MCF 10A (cell line): ENCODE measurements at regions not wholly inside any gene's neighbourhood (a gene's known extent, or its start where the extent isn't known, plus 50 kb on each side); places are given as distances from the start of the nearest gene placed in this dataset.
"Not testable (repeated sequence)": the region's sequence is repeated elsewhere in the genome, so short reads cannot be mapped to it uniquely, and the experiment has no call there.

ENCODE experiments used
- BruUV-seq: library from RNA; stranded (reverse); fragments of 400-500 nt; replicated peaks from 2 replicates; lab custom pipeline; 2021; lab: Mats Ljungman, UMichigan
- CTCF ChIA-PET: fragments of 300-600 bp; sonication (Branson Sonifier 250); formaldehyde crosslinking; extraction: SDS; loops from one replicate; lab custom pipeline; 2021; ENCODE audit warnings: antibody characterized with exemption, inconsistent platforms; lab: Yijun Ruan, JAX
- POLR2A ChIA-PET: fragments of 300-600, 350-650 bp; sonication (Branson Sonifier 250); formaldehyde crosslinking; extraction: SDS; loops from one replicate; lab custom pipeline; 2020; ENCODE audit warnings: antibody characterized with exemption, inconsistent platforms; lab: Yijun Ruan, JAX
- DNase-seq: peaks from one replicate; pipeline ENCODE4 v3.0.0-alpha.2; 2018; ENCODE audit not compliant: unreplicated experiment
- H3K27ac Mint-ChIP-seq: one replicate; pipeline ENCODE4 v1.8.0; 2022; ENCODE audit warnings: mild to moderate bottlenecking, low read depth, mixed read lengths; ENCODE audit not compliant: unreplicated experiment
- H3K27me3 Mint-ChIP-seq: one replicate; pipeline ENCODE4 v1.8.0; 2022; ENCODE audit warnings: mixed read lengths; ENCODE audit not compliant: insufficient read depth, unreplicated experiment
- H3K36me3 Mint-ChIP-seq: one replicate; pipeline ENCODE4 v1.8.0; 2022; ENCODE audit warnings: mild to moderate bottlenecking, moderate library complexity, mixed read lengths; ENCODE audit not compliant: insufficient read depth, unreplicated experiment
- H3K4me1 Mint-ChIP-seq: one replicate; pipeline ENCODE4 v1.8.0; 2022; ENCODE audit warnings: mixed read lengths; ENCODE audit not compliant: insufficient read depth, unreplicated experiment
- H3K4me3 Mint-ChIP-seq: one replicate; pipeline ENCODE4 v1.8.0; 2022; ENCODE audit warnings: mild to moderate bottlenecking, moderate library complexity, mixed read lengths; ENCODE audit not compliant: unreplicated experiment
- H3K9me3 Mint-ChIP-seq: one replicate; pipeline ENCODE4 v1.8.0; 2022; ENCODE audit warnings: mixed read lengths; ENCODE audit not compliant: unreplicated experiment
- intact Hi-C: fragments of 100-400 bp; cut with micrococcal nuclease; formaldehyde crosslinking; loops from 2 replicates; pipeline ENCODE4 v1.14.1; 2022
- TF ChIP-seq, protein P1 (sequence below): fragments of 200-600 bp; IDR thresholded peaks from one replicate; pipeline ENCODE4 v1.8.0; 2022; ENCODE audit warnings: antibody characterized with exemption, mild to moderate bottlenecking; ENCODE audit not compliant: unreplicated experiment

DNA sequence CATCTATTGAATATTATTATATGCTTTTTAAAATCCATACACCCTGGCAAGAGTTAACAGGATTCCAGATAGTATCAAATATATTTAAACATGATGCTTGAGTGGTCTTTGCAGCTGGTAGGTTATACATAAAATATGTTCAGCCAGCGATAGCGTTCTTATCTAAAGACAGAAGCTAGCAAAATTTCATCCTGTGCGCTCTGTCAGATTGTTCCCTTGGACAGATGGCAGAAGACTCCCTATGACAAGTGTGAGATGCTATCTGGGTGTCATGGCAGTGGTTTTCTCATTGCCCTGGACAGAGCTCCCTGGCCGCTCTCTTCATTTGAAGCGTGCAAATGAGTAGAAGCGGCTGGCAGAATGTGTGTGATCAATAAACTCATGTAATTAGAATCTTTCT lies 175.2 kb upstream of the SOX14 start:
- no peak for DNase-seq
- Mint-ChIP-seq H3K36me3 (no peaks in the 10 kb centered on the region), H3K27me3 (peaks cover 19% of the 10 kb centered on the region), H3K27ac (no peak overlapping the region), H3K9me3 (no peaks in the 10 kb centered on the region), H3K4me1 (no peaks in the 10 kb centered on the region), H3K4me3 (no peak overlapping the region)
- CTCF ChIA-PET, result no interaction called here
- intact Hi-C loops, result no loop called here
- TF ChIP-seq, protein P1, sequence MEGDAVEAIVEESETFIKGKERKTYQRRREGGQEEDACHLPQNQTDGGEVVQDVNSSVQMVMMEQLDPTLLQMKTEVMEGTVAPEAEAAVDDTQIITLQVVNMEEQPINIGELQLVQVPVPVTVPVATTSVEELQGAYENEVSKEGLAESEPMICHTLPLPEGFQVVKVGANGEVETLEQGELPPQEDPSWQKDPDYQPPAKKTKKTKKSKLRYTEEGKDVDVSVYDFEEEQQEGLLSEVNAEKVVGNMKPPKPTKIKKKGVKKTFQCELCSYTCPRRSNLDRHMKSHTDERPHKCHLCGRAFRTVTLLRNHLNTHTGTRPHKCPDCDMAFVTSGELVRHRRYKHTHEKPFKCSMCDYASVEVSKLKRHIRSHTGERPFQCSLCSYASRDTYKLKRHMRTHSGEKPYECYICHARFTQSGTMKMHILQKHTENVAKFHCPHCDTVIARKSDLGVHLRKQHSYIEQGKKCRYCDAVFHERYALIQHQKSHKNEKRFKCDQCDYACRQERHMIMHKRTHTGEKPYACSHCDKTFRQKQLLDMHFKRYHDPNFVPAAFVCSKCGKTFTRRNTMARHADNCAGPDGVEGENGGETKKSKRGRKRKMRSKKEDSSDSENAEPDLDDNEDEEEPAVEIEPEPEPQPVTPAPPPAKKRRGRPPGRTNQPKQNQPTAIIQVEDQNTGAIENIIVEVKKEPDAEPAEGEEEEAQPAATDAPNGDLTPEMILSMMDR, result no peak
- POLR2A ChIA-PET, result no interaction called here
- BruUV-seq, result no TSS peak

DNA sequence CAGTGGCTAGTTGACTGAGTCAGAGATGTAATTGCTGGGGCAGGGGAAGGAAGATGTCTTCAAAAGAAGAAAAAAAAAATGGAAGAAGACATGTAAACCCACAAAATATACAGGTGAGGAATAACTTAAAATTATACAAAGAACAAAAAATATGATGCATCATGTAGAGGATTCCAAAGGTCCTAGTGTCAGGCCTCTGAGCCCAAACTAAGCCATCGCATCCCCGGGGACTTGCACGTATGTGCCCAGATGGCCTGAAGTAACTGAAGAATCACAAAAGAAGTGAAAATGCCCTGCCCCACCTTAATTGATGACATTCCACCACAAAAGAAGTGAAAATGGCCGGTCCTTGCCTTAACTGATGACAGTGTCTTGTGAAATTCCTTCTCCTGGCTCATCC lies 168.7 kb upstream of the SOX14 start:
- POLR2A ChIA-PET, result not testable (repeated sequence)

GRCh38 chr3:137610723-137611122 lies 153.4 kb upstream of the SOX14 start:
- ChIA-PET POLR2A (no interaction called here), CTCF (no interaction called here)
- TF ChIP-seq, protein P1, result no peak
- Mint-ChIP-seq H3K4me3 (no peak overlapping the region), H3K9me3 (no peaks in the 10 kb centered on the region), H3K4me1 (no peaks in the 10 kb centered on the region), H3K27ac (no peak overlapping the region), H3K36me3 (no peaks in the 10 kb centered on the region), H3K27me3 (peaks cover 23% of the 10 kb centered on the region)
- DNase-seq, result no peak
- intact Hi-C loops, result no loop called here
- no TSS peak for BruUV-seq

More for the DNA sequence above, 168.7 kb upstream of the SOX14 start:
- H3K9me3 Mint-ChIP-seq, H3K27ac Mint-ChIP-seq, BruUV-seq, DNase-seq, intact Hi-C loops, H3K36me3 Mint-ChIP-seq, H3K4me1 Mint-ChIP-seq, CTCF ChIA-PET, H3K4me3 Mint-ChIP-seq: not testable (repeated sequence)
- H3K27me3 Mint-ChIP-seq, result peaks cover 44% of the 10 kb centered on the region

DNA sequence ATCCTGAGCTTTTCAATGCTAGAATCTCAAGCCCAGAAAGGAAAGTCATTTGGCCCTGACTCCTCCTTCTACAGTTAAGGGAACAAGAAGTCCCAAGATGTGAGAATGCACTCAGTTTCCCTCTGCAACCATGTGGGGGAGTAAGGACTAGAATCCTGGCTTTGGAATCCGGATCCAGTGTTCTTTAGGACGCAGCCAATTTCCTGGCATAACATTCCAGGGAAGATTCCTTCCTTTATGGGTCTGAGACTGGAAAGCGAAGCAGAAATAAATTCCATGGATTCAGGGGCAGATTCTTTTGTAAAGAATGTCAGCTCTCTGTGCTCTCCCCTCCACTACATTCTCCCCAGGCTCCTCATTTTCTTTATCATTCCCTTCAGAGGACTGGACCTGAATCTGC lies 151.8 kb upstream of the SOX14 start:
- no peaks in the 10 kb centered on the region for H3K36me3 Mint-ChIP-seq
- TF ChIP-seq, protein P1, result no peak
- H3K4me1 Mint-ChIP-seq, result no peaks in the 10 kb centered on the region
- peaks cover 35% of the 10 kb centered on the region for H3K27me3 Mint-ChIP-seq
- ChIA-PET CTCF (interaction anchor here (0.7 kb wide), 1 partner anchor 511 kb away, joined by 3 read pairs; no protein-coding TSS in a partner anchor), POLR2A (interaction anchor here (0.6 kb wide), 1 partner anchor 308 kb away, joined by 3 read pairs; no protein-coding TSS in a partner anchor)
- DNase-seq, result no peak
- no peak overlapping the region for H3K4me3 Mint-ChIP-seq
- intact Hi-C loops, result no loop called here
- no peaks in the 10 kb centered on the region for H3K9me3 Mint-ChIP-seq
- H3K27ac Mint-ChIP-seq, result no peak overlapping the region
- BruUV-seq, result no TSS peak
